OCI-LY3 (cell line): ENCODE measurements at regions not wholly inside any gene's neighbourhood (a gene's known extent, or its start where the extent isn't known, plus 50 kb on each side); places are given as distances from the start of the nearest gene placed in this dataset.

Source experiments
- H2AFZ ChIP-seq: fragments of 200-600, 300-600 bp; shearing (Covaris generic); 2 replicates; pipeline ENCODE4 v1.6.0; 2014; ENCODE audit warnings: antibody characterized with exemption, low read depth, low read length
- H3K27ac ChIP-seq: fragments of 200-600, 300-600 bp; sonication (generic); 2 replicates; pipeline ENCODE4 v1.5.1; 2014; ENCODE audit warnings: mild to moderate bottlenecking, low read length, moderate library complexity, mixed read lengths
- H3K27me3 ChIP-seq: fragments of 200-600, 300-600 bp; sonication (generic); 2 replicates; pipeline ENCODE4 v1.6.1; 2014; ENCODE audit warnings: low read depth, low read length, mixed read lengths
- H3K36me3 ChIP-seq: fragments of 200-600, 300-600 bp; sonication (generic); replicated peaks from 2 replicates; pipeline ENCODE3; 2014; ENCODE audit warnings: low read depth, low read length, mixed read lengths
- H3K4me1 ChIP-seq: fragments of 300-600, 200-600 bp; sonication (generic); 2 replicates; pipeline ENCODE4 v1.6.1; 2014; ENCODE audit warnings: low read length, mixed read lengths
- H3K4me2 ChIP-seq: fragments of 200-600, 300-600 bp; sonication (generic); 2 replicates; pipeline ENCODE4 v1.6.1; 2014; ENCODE audit warnings: low read length, mixed read lengths
- H3K4me3 ChIP-seq: fragments of 300-600, 200-600 bp; sonication (generic); 2 replicates; pipeline ENCODE4 v1.5.1; 2014; ENCODE audit warnings: antibody characterized with exemption, mild to moderate bottlenecking, low read length, moderate library complexity
- H3K79me2 ChIP-seq: fragments of 300-600, 200-600 bp; shearing (Covaris generic); 2 replicates; pipeline ENCODE4 v1.6.1; 2014; ENCODE audit warnings: mild to moderate bottlenecking, low read length, mixed read lengths
- H3K9ac ChIP-seq: fragments of 300-600, 200-600 bp; shearing (Covaris generic); 2 replicates; pipeline ENCODE4 v1.6.0; 2014; ENCODE audit warnings: mild to moderate bottlenecking, low read length, moderate library complexity
- H3K9me3 ChIP-seq: fragments of 200-600, 300-600 bp; shearing (Covaris generic); 2 replicates; pipeline ENCODE4 v1.6.1; 2014; ENCODE audit warnings: low read length, mixed read lengths; ENCODE audit not compliant: insufficient read depth
- H4K20me1 ChIP-seq: fragments of 200-600, 300-600 bp; sonication (generic); 2 replicates; pipeline ENCODE4 v1.6.1; 2016; ENCODE audit warnings: low read length, mixed read lengths; ENCODE audit not compliant: insufficient read depth
- CTCF ChIP-seq: fragments of 200-600, 300-600 bp; sonication (generic); IDR thresholded peaks from 2 replicates; pipeline ENCODE4 v1.5.1; 2014; ENCODE audit warnings: antibody characterized with exemption, low read length, low read depth
- EZH2phosphoT487 ChIP-seq: fragments of 200-600 bp; shearing (Covaris generic); IDR thresholded peaks from 2 replicates; pipeline ENCODE4 v1.6.1; 2018; ENCODE audit warnings: antibody characterized with exemption, mixed run types, low read depth

- Histone ChIP-seq H3K27me3 (no peaks in the 10 kb centered on the region), H3K79me2 (no peaks in the 10 kb centered on the region), H3K4me2 (no peak overlapping the region), H3K9me3 (no peaks in the 10 kb centered on the region), H2AFZ (no peak overlapping the region), H3K4me3 (no peak overlapping the region), H3K27ac (no peak overlapping the region), H4K20me1 (no peaks in the 10 kb centered on the region), H3K4me1 (no peaks in the 10 kb centered on the region), H3K9ac (no peak overlapping the region), H3K36me3 (no peaks in the 10 kb centered on the region)
- TF ChIP-seq CTCF (no peak), EZH2phosphoT487 (no peak)
Measured at GRCh38 chr14:98252820-98253219, 1019.2 kb downstream of the BCL11B start.

- H3K4me1 ChIP-seq, result no peaks in the 10 kb centered on the region
- no peak overlapping the region for H2AFZ ChIP-seq
- H3K9ac ChIP-seq, result no peak overlapping the region
- H3K27me3 ChIP-seq, result no peaks in the 10 kb centered on the region
- H3K36me3 ChIP-seq, result no peaks in the 10 kb centered on the region
- no peaks in the 10 kb centered on the region for H3K9me3 ChIP-seq
- no peak overlapping the region for H3K4me3 ChIP-seq
- no peak overlapping the region for H3K27ac ChIP-seq
- no peaks in the 10 kb centered on the region for H3K79me2 ChIP-seq
- H3K4me2 ChIP-seq, result no peak overlapping the region
- no peak for TF ChIP-seq EZH2phosphoT487
- TF ChIP-seq CTCF, result no peak
- H4K20me1 ChIP-seq, result no peaks in the 10 kb centered on the region
Measured at GRCh38 chr14:98259881-98260280, 1012.1 kb downstream of the BCL11B start.

- Histone ChIP-seq H2AFZ (no peak overlapping the region), H3K4me1 (no peaks in the 10 kb centered on the region), H3K9ac (no peak overlapping the region), H3K27me3 (no peaks in the 10 kb centered on the region), H3K79me2 (no peaks in the 10 kb centered on the region), H3K4me2 (no peak overlapping the region), H3K27ac (no peak overlapping the region), H4K20me1 (no peaks in the 10 kb centered on the region), H3K36me3 (no peaks in the 10 kb centered on the region), H3K9me3 (no peaks in the 10 kb centered on the region), H3K4me3 (no peak overlapping the region)
- TF ChIP-seq CTCF, result no peak
- TF ChIP-seq EZH2phosphoT487, result no peak
Measured at GRCh38 chr14:98262566-98262965, 1009.4 kb downstream of the BCL11B start.

GRCh38 chr14:98269533-98269932 lies 1002.5 kb downstream of the BCL11B start:
- Histone ChIP-seq H4K20me1 (no peaks in the 10 kb centered on the region), H3K4me2 (no peak overlapping the region)

More at GRCh38 chr14:98269533-98269932, 1002.5 kb downstream of the BCL11B start:
- TF ChIP-seq CTCF (no peak), EZH2phosphoT487 (no peak)
- Histone ChIP-seq H3K9ac (no peak overlapping the region), H3K27ac (no peak overlapping the region), H2AFZ (no peak overlapping the region), H3K27me3 (no peaks in the 10 kb centered on the region), H3K4me3 (no peak overlapping the region), H3K36me3 (peaks cover 6% of the 10 kb centered on the region), H3K9me3 (no peaks in the 10 kb centered on the region; the same call in 1 of the 2 replicates), H3K79me2 (no peaks in the 10 kb centered on the region), H3K4me1 (no peaks in the 10 kb centered on the region)
